NCI-H460 (cell line): ENCODE measurements at regions not wholly inside any gene's neighbourhood (a gene's known extent, or its start where the extent isn't known, plus 50 kb on each side); places are given as distances from the start of the nearest gene placed in this dataset.

Source experiments
- small RNA-seq, 2 experiments: library from RNA; depleted of rRNA; stranded (forward); fragments of <200 nt; gene quantifications; one replicate each; pipeline ENCODE3, GENCODE V24; 2014

Small RNAs in the stretch of these regions (small RNA-seq; reads per million reads assigned to genes)
- gene LINC02110 = 0 reads per million in 2 experiments
